Vagina (tissue), 2 donors: ENCODE measurements at regions not wholly inside any gene's neighbourhood (a gene's known extent, or its start where the extent isn't known, plus 50 kb on each side); places are given as distances from the start of the nearest gene placed in this dataset.

ENCODE experiments used
- DNase-seq, 2 donors: peaks; one replicate each; pipeline ENCODE4 v3.0.0-alpha.2; 2017; ENCODE audit errors: extremely low spot score in 2 of 2
- H3K27ac ChIP-seq: fragments of 200-600 bp; sonication (generic); one replicate; pipeline ENCODE4 v1.5.1; 2019
- H3K27me3 ChIP-seq: fragments of 200-600 bp; sonication (generic); one replicate; pipeline ENCODE4 v1.5.1; 2019
- H3K36me3 ChIP-seq, 2 donors: fragments of 200-600 bp; sonication (generic); one replicate each; pipeline ENCODE4 v1.5.1; 2017 to 2019
- H3K4me1 ChIP-seq: fragments of 200-600 bp; sonication (generic); one replicate; pipeline ENCODE4 v1.5.1; 2019
- H3K4me3 ChIP-seq, 2 donors: fragments of 200-600 bp; sonication (generic); 1 replicate in 1 of 2; 2 replicates in 1 of 2; pipeline ENCODE4 v1.5.1; 2016 to 2019
- H3K9me3 ChIP-seq: fragments of 200-600 bp; sonication (generic); one replicate; pipeline ENCODE4 v1.5.1; 2019
- CTCF ChIP-seq, 3 experiments: fragments of 450-650 bp in 2 of 3; fragments of 200-600 bp in 1 of 3; sonication (generic) in 1 of 3; IDR thresholded peaks; one replicate each; pipeline ENCODE4 v1.5.1; 2017 to 2019; ENCODE audit warnings: antibody characterized with exemption in 3 of 3, mild to moderate bottlenecking in 2 of 3, moderate library complexity in 2 of 3
- POLR2A ChIP-seq, 2 donors: fragments of 450-650 bp; IDR thresholded peaks; one replicate each; pipeline ENCODE4 v1.6.1; 2017; ENCODE audit warnings: antibody characterized with exemption in 2 of 2, mild to moderate bottlenecking in 2 of 2, moderate library complexity in 2 of 2
- POLR2AphosphoS5 ChIP-seq, 2 donors: sonication (generic); formaldehyde crosslinking; IDR thresholded peaks; one replicate each; pipeline ENCODE4 v1.9.0; 2017; ENCODE audit warnings: antibody characterized with exemption in 2 of 2, mild to moderate bottlenecking in 2 of 2, low read depth in 1 of 2; ENCODE audit not compliant: insufficient read depth in 1 of 2
- intact Hi-C: fragments of 100-400 bp; cut with DNase I; formaldehyde crosslinking; loops from one replicate; pipeline ENCODE4 v1.15.1; 2023

DNA sequence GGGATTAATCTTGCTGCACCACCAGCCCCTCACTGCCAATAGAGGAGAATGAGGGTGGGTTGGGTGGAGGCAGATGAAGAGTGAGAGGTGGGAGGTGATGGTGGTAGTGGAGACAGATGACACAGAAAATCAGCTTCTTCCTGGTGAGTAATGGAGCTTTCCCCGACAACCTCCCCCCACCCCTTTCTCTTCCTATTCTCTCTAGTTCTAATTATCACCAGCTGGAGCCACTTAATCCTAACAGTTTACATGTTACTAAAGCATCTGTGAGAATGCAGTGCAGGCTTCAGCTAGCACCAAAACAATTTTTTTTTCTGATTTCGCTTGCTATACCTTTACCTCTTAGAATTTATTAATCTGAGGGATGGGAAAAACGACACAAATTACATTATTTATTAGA, 116.1 kb upstream of the DNAJC19 start:
- no peak for TF ChIP-seq POLR2AphosphoS5 (IDR thresholded peaks at IDR 0.05; ENCODE audit: insufficient read depth in 1 of 2, low read depth in 1 of 2)
- TF ChIP-seq CTCF (IDR thresholded peaks at IDR 0.05): no peak
- TF ChIP-seq POLR2A (IDR thresholded peaks at IDR 0.05): no peak
- Histone ChIP-seq H3K4me3 (no peak overlapping the region), H3K27me3 (no peaks in the 10 kb centered on the region), H3K36me3 (no peaks in the 10 kb centered on the region), H3K27ac (no peak overlapping the region), H3K9me3 (no peaks in the 10 kb centered on the region), H3K4me1 (no peaks in the 10 kb centered on the region)
- no peak for DNase-seq
- intact Hi-C loops: no loop called here

GRCh38 chr3:181103605-181104004, 114.1 kb upstream of the DNAJC19 start:
- DNase-seq: no peak
- Histone ChIP-seq H3K36me3 (no peaks in the 10 kb centered on the region), H3K9me3 (no peaks in the 10 kb centered on the region), H3K4me1 (no peaks in the 10 kb centered on the region), H3K27me3 (no peaks in the 10 kb centered on the region), H3K4me3 (no peak overlapping the region), H3K27ac (no peak overlapping the region)
- TF ChIP-seq CTCF (IDR thresholded peaks at IDR 0.05) (no peak), POLR2A (IDR thresholded peaks at IDR 0.05) (no peak), POLR2AphosphoS5 (IDR thresholded peaks at IDR 0.05; ENCODE audit: insufficient read depth in 1 of 2, low read depth in 1 of 2) (no peak)
- intact Hi-C loops: no loop called here

GRCh38 chr3:181086011-181086410, 96.5 kb upstream of the DNAJC19 start:
- H3K36me3 ChIP-seq: no peaks in the 10 kb centered on the region
- DNase-seq: no peak
- no peaks in the 10 kb centered on the region for H3K9me3 ChIP-seq
- H3K27me3 ChIP-seq: no peaks in the 10 kb centered on the region
- TF ChIP-seq POLR2AphosphoS5 (IDR thresholded peaks at IDR 0.05; ENCODE audit: insufficient read depth in 1 of 2, low read depth in 1 of 2) (no peak), CTCF (IDR thresholded peaks at IDR 0.05) (no peak), POLR2A (IDR thresholded peaks at IDR 0.05) (no peak)
- intact Hi-C loops: no loop called here
- no peaks in the 10 kb centered on the region for H3K4me1 ChIP-seq
- no peak overlapping the region for H3K4me3 ChIP-seq
- no peak overlapping the region for H3K27ac ChIP-seq

- H3K9me3 ChIP-seq: no peaks in the 10 kb centered on the region
- intact Hi-C loops: no loop called here
- H3K27me3 ChIP-seq: no peaks in the 10 kb centered on the region
- TF ChIP-seq CTCF (IDR thresholded peaks at IDR 0.05) (no peak), POLR2A (IDR thresholded peaks at IDR 0.05) (no peak), POLR2AphosphoS5 (IDR thresholded peaks at IDR 0.05; ENCODE audit: insufficient read depth in 1 of 2, low read depth in 1 of 2) (no peak)
- H3K4me3 ChIP-seq: no peak overlapping the region
- no peak overlapping the region for H3K27ac ChIP-seq
- H3K36me3 ChIP-seq: no peaks in the 10 kb centered on the region
- DNase-seq: no peak
- H3K4me1 ChIP-seq: no peaks in the 10 kb centered on the region
Measured at GRCh38 chr3:181081930-181082329, 92.4 kb upstream of the DNAJC19 start.

DNA sequence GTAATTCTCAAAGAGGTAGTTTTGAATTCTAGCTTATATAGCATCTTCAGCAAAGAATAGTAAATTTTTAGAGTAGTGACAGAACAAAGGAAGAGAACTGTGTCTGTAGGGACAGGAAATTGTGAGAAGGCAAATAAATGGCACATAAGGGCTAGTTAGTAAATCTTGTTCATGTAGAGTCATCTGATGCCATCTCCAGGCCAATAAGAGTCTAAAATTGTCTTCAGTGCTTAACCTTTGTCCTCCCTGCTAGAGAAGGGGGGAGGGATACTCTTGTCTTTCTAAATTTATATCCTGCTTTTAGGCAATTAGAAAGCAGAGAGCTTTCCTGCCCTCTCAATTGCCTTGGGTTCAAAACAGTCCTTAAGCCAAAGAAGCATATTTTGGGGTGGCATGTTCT, 87.0 kb upstream of the DNAJC19 start:
- Histone ChIP-seq H3K4me1 (no peaks in the 10 kb centered on the region), H3K36me3 (no peaks in the 10 kb centered on the region), H3K27ac (no peak overlapping the region), H3K27me3 (no peaks in the 10 kb centered on the region), H3K9me3 (no peaks in the 10 kb centered on the region), H3K4me3 (no peak overlapping the region)
- TF ChIP-seq POLR2AphosphoS5 (IDR thresholded peaks at IDR 0.05; ENCODE audit: insufficient read depth in 1 of 2, low read depth in 1 of 2) (no peak), CTCF (IDR thresholded peaks at IDR 0.05) (no peak), POLR2A (IDR thresholded peaks at IDR 0.05) (no peak)
- intact Hi-C loops: loop anchor here (5.0 kb wide), 1 partner anchor 429 kb away; no protein-coding TSS in a partner anchor
- DNase-seq: no peak
